Smooth muscle cell (in vitro differentiated cells): ENCODE measurements at regions not wholly inside any gene's neighbourhood (a gene's known extent, or its start where the extent isn't known, plus 50 kb on each side); places are given as distances from the start of the nearest gene placed in this dataset.
"Not testable (repeated sequence)": the region's sequence is repeated elsewhere in the genome, so short reads cannot be mapped to it uniquely, and the experiment has no call there.

Experiments used
- DNase-seq: peaks from one replicate; lab custom pipeline; 2025; ENCODE audit not compliant: unreplicated experiment; lab: John Stamatoyannopoulos, UW
- H2AFZ ChIP-seq: fragments of 200-600 bp; sonication (generic); 2 replicates; pipeline ENCODE4 v1.6.0; 2016; ENCODE audit warnings: antibody characterized with exemption, low read depth, mild to moderate bottlenecking
- H3F3A ChIP-seq: fragments of 200-600 bp; sonication (generic); 2 replicates; pipeline ENCODE4 v1.6.0; 2017; ENCODE audit warnings: antibody characterized with exemption, low read depth
- H3K27ac ChIP-seq: fragments of 200-600 bp; sonication (generic); 2 replicates; pipeline ENCODE4 v1.5.1; 2016; ENCODE audit warnings: low read depth, mild to moderate bottlenecking
- H3K27me3 ChIP-seq: fragments of 200-600 bp; sonication (generic); 2 replicates; pipeline ENCODE4 v1.6.1; 2016; ENCODE audit warnings: low read depth, mild to moderate bottlenecking
- H3K36me3 ChIP-seq: fragments of 200-600 bp; sonication (generic); 2 replicates; pipeline ENCODE4 v1.5.1; 2016; ENCODE audit warnings: low read depth
- H3K4me1 ChIP-seq: fragments of 200-600 bp; sonication (generic); 2 replicates; pipeline ENCODE4 v1.5.1; 2016; ENCODE audit warnings: low read depth
- H3K4me2 ChIP-seq: fragments of 200-600 bp; sonication (generic); 2 replicates; pipeline ENCODE4 v1.6.0; 2016; ENCODE audit warnings: mild to moderate bottlenecking
- H3K4me3 ChIP-seq: fragments of 200-600 bp; sonication (generic); 2 replicates; pipeline ENCODE4 v1.5.1; 2016; ENCODE audit warnings: mild to moderate bottlenecking
- H3K79me2 ChIP-seq: fragments of 200-600 bp; sonication (generic); 2 replicates; pipeline ENCODE4 v1.6.0; 2016; ENCODE audit warnings: low read depth, mild to moderate bottlenecking
- H3K9ac ChIP-seq: fragments of 200-600 bp; sonication (generic); 2 replicates; pipeline ENCODE4 v1.6.0; 2016; ENCODE audit warnings: low read depth
- H3K9me3 ChIP-seq: fragments of 200-600 bp; sonication (generic); replicated peaks from 2 replicates; pipeline ENCODE4 v1.5.1; 2016; ENCODE audit warnings: low read depth
- H4K20me1 ChIP-seq: fragments of 200-600 bp; sonication (generic); 2 replicates; pipeline ENCODE4 v1.6.0; 2016; ENCODE audit warnings: low read depth
- WGBS: methylation state at CpG from one replicate; pipeline ENCODE4 v1.1.7; 2016; ENCODE audit warnings: low lambda C conversion rate; 5-methylcytosine and 5-hydroxymethylcytosine counted together
- TF ChIP-seq, protein P1 (sequence below): fragments of 200-600 bp; sonication (generic); IDR thresholded peaks from 2 replicates; pipeline ENCODE4 v1.5.1; 2017; ENCODE audit warnings: borderline replicate concordance, mild to moderate bottlenecking, antibody characterized with exemption; ENCODE audit not compliant: insufficient read depth, poor library complexity, severe bottlenecking

DNA sequence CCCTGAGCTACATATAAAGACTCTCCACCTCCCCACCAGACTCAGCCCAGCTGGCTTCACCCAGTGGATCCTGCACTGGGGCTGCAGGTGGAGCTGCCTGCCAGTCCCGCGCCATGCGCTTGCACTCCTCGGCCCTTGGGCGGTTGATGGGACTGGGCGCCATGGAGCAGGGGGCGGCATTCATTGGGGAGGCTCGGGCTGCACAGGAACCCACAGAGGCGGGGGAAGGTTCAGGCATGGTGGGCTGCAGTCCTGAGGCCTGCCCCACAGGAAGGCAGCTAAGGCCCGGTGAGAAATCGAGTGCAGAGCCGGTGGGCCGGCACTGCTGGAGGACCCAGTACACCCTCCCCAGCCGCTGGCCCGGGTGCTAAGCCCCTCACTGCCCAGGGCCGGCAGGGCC lies 157.2 kb upstream of the GNAI1 start:
- Histone ChIP-seq H3K27me3 (no peaks in the 10 kb centered on the region), H3F3A (peaks cover 5% of the 10 kb centered on the region), H3K27ac (no peak overlapping the region), H3K4me1 (peaks cover 18% of the 10 kb centered on the region), H3K79me2 (no peaks in the 10 kb centered on the region), H4K20me1 (no peaks in the 10 kb centered on the region), H3K4me2 (no peak overlapping the region), H3K9ac (no peak overlapping the region), H3K9me3 (no peaks in the 10 kb centered on the region), H3K36me3 (no peaks in the 10 kb centered on the region), H3K4me3 (no peak overlapping the region), H2AFZ (no peak overlapping the region)
- TF ChIP-seq, protein P1, sequence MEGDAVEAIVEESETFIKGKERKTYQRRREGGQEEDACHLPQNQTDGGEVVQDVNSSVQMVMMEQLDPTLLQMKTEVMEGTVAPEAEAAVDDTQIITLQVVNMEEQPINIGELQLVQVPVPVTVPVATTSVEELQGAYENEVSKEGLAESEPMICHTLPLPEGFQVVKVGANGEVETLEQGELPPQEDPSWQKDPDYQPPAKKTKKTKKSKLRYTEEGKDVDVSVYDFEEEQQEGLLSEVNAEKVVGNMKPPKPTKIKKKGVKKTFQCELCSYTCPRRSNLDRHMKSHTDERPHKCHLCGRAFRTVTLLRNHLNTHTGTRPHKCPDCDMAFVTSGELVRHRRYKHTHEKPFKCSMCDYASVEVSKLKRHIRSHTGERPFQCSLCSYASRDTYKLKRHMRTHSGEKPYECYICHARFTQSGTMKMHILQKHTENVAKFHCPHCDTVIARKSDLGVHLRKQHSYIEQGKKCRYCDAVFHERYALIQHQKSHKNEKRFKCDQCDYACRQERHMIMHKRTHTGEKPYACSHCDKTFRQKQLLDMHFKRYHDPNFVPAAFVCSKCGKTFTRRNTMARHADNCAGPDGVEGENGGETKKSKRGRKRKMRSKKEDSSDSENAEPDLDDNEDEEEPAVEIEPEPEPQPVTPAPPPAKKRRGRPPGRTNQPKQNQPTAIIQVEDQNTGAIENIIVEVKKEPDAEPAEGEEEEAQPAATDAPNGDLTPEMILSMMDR: no peak
- 98% methylated on average over 10 of the region's 16 CpGs for WGBS
- DNase-seq: no peak

DNA sequence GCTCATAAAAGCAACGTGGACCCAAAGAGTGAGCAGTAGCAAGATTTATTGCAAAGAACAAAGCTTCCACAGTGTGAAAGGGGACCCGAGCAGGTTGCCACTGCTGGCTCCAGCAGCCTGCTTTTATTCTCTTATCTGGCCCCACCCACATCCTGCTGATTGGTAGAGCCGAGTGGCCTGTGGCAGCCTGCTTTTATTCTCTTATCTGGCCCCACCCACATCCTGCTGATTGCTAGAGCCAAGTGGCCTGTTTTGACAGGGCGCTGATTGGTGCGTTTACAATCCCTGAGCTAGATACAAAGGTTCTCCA lies 158.0 kb upstream of the GNAI1 start:
- H3K9ac ChIP-seq, H3F3A ChIP-seq, DNase-seq, H2AFZ ChIP-seq, H3K36me3 ChIP-seq, H3K27ac ChIP-seq, H3K79me2 ChIP-seq, H3K27me3 ChIP-seq, H3K4me3 ChIP-seq, H3K4me2 ChIP-seq, H4K20me1 ChIP-seq, H3K9me3 ChIP-seq: not testable (repeated sequence)
- 70% methylated on average over 5 of the region's 5 CpGs for whole genome bisulfite sequencing
- H3K4me1 ChIP-seq: peaks cover 11% of the 10 kb centered on the region

DNA sequence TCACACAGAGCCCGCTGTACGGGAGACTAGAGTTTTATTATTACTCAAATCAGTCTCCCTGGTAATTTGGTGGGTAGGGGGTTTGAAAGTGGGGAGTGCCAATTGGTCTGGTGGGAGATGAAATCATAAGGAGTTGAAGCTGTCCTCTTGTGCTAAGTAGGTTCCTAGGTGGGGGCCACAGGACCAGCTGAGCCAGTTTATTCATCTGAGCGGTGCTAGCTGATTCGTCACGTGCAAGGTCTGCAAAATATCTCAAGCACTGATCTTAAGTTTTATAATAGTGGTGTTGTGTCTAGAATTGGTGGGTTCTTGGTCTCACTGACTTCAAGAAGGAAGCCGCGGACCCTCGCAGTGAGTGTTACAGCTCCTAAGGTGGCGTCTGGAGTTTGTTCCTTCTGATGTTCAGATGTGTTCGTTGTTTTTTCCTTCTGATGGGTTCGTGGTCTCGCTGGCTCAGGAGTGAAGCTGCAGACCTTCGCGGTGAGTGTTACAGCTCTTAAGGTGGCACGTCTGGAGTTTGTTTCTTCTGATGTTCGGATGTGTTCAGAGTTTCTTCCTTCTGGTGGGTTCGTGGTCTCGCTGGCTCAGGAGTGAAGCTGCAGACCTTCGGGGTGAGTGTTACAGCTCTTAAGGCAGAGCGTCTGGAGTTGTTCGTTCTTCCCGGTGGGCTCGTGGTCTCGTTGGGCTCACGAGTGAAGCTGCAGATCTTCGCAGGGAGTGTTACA lies 158.5 kb upstream of the GNAI1 start:
- not testable (repeated sequence) for H2AFZ ChIP-seq, H3K9me3 ChIP-seq, H3K27me3 ChIP-seq, H3K79me2 ChIP-seq, H4K20me1 ChIP-seq, H3K9ac ChIP-seq, H3K4me3 ChIP-seq, H3K27ac ChIP-seq, H3K4me1 ChIP-seq, H3K4me2 ChIP-seq, H3F3A ChIP-seq, DNase-seq, H3K36me3 ChIP-seq
- 92% methylated on average over 26 of the region's 26 CpGs for WGBS

DNA sequence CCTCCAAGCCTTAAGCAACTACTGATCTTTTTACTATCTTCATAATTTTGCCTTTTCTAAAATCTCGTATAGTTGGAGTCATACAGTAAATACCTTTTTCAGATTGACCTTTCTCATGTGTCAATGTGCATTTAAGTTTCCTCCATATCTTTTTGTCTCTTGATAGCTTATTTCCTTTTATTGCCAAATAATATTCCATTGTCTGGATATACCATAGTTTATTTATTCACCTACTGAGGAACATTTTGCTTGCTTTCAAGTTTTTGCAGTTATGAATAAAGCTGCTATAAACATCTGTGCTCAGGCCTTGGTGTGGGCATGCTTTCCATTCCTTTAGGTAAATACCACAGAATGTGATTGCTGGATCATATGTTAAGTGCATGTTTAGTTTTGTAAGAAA lies 161.2 kb upstream of the GNAI1 start:
- H3K27ac ChIP-seq: no peak overlapping the region
- no peaks in the 10 kb centered on the region for H4K20me1 ChIP-seq
- DNase-seq: no peak
- no peaks in the 10 kb centered on the region for H3K9me3 ChIP-seq
- TF ChIP-seq, protein P1: no peak
- 92% methylated on average over 1 of the region's 1 CpG for WGBS
- no peaks in the 10 kb centered on the region for H3K79me2 ChIP-seq
- no peak overlapping the region for H3K4me2 ChIP-seq
- no peak overlapping the region for H3K4me3 ChIP-seq
- H2AFZ ChIP-seq: no peak overlapping the region
- no peaks in the 10 kb centered on the region for H3K36me3 ChIP-seq
- H3F3A ChIP-seq: no peaks in the 10 kb centered on the region
- no peaks in the 10 kb centered on the region for H3K27me3 ChIP-seq
- no peak overlapping the region for H3K9ac ChIP-seq
- no peaks in the 10 kb centered on the region for H3K4me1 ChIP-seq

DNA sequence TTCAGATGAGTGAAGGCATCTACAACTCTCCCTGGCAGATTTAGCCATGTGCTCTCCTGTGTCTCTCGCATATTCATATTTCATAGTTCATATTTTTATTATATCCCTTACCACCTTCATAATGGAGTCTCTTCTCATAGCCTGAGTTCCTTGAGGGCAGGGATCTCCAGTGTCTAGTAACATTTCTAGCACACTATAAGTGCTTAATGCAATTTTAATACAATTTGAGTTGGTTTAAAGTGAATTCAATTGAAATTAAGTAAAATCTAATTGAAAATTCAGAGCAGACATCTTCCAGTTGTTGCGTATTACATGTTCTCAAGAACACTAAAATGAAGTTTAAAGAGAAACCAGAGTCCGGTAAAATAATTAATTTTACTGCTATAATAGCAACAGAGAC lies 163.6 kb upstream of the GNAI1 start:
- TF ChIP-seq, protein P1: no peak
- H4K20me1 ChIP-seq: no peaks in the 10 kb centered on the region
- H3K9ac ChIP-seq: no peak overlapping the region
- no peaks in the 10 kb centered on the region for H3K4me1 ChIP-seq
- H3K79me2 ChIP-seq: no peaks in the 10 kb centered on the region
- H3K36me3 ChIP-seq: no peaks in the 10 kb centered on the region
- DNase-seq: no peak
- no peaks in the 10 kb centered on the region for H3K9me3 ChIP-seq
- no peak overlapping the region for H2AFZ ChIP-seq
- no peak overlapping the region for H3K27ac ChIP-seq
- H3K4me3 ChIP-seq: no peak overlapping the region
- no peaks in the 10 kb centered on the region for H3F3A ChIP-seq
- H3K27me3 ChIP-seq: no peaks in the 10 kb centered on the region
- no peak overlapping the region for H3K4me2 ChIP-seq
- WGBS: 94% methylated on average over 3 of the region's 3 CpGs
